Naive thymus-derived CD4-positive, alpha-beta T cell (primary cell): ENCODE measurements at regions not wholly inside any gene's neighbourhood (a gene's known extent, or its start where the extent isn't known, plus 50 kb on each side); places are given as distances from the start of the nearest gene placed in this dataset.
"Not testable (repeated sequence)": the region's sequence is repeated elsewhere in the genome, so short reads cannot be mapped to it uniquely, and the experiment has no call there.

Source experiments
- ATAC-seq: fragments of 150-1000 bp; cut with Tn5 transposase; 2 replicates; pipeline ENCODE4 v1.10.0; 2021; ENCODE audit warnings: mild to moderate bottlenecking, moderate library complexity
- CTCF ChIA-PET: fragments of 350-600 bp; sonication (Branson Sonifier 250); formaldehyde crosslinking; loops from one replicate; lab custom pipeline; 2021; ENCODE audit warnings: antibody characterized with exemption; lab: Charles Lee
- POLR2A ChIA-PET: fragments of 350-600 bp; sonication (Branson Sonifier 250); formaldehyde crosslinking; loops from one replicate; lab custom pipeline; 2021; ENCODE audit warnings: antibody characterized with exemption, inconsistent platforms; lab: Charles Lee
- DNase-seq, 9 donors: peaks; one replicate each; pipeline versions ENCODE4 v3.0.0 to v3.0.0-alpha.2; 2020 to 2022; ENCODE audit warnings: mixed read lengths in 1 of 9
- H3K27ac ChIP-seq: one replicate; pipeline ENCODE4 v1.7.0; 2013; ENCODE audit warnings: mild to moderate bottlenecking, low read depth, low read length, moderate library complexity
- H3K27me3 ChIP-seq, 2 donors: one replicate each; pipeline ENCODE4 v1.7.0; 2013; ENCODE audit warnings: low read length in 2 of 2, mild to moderate bottlenecking in 2 of 2, moderate library complexity in 2 of 2; ENCODE audit not compliant: control insufficient read depth in 2 of 2, insufficient read depth in 2 of 2
- H3K36me3 ChIP-seq, 3 experiments: 1 replicate in 2 of 3; 2 replicates in 1 of 3; pipeline ENCODE4 v1.7.0; 2013; ENCODE audit warnings: low read length in 3 of 3, mild to moderate bottlenecking in 3 of 3, moderate library complexity in 1 of 3; ENCODE audit not compliant: insufficient read depth in 3 of 3, control insufficient read depth in 2 of 3
- H3K4me1 ChIP-seq, 2 donors: one replicate each; pipeline ENCODE4 v1.7.0; 2013; ENCODE audit warnings: low read length in 2 of 2, mild to moderate bottlenecking in 2 of 2, moderate library complexity in 1 of 2; ENCODE audit not compliant: control insufficient read depth in 2 of 2, insufficient read depth in 2 of 2
- H3K4me3 ChIP-seq: 2 replicates; pipeline ENCODE4 v1.7.0; 2013; ENCODE audit warnings: mild to moderate bottlenecking, low read length
- H3K9me3 ChIP-seq, 3 experiments: 1 replicate in 2 of 3; 2 replicates in 1 of 3; pipeline ENCODE4 v1.7.0; 2013; ENCODE audit warnings: low read length in 3 of 3; ENCODE audit not compliant: control insufficient read depth in 2 of 3
- H3K27ac Mint-ChIP-seq, 9 donors: one replicate each; pipeline ENCODE4 v1.8.0; 2020 to 2022; ENCODE audit warnings: mixed read lengths in 9 of 9, mild to moderate bottlenecking in 8 of 9, moderate library complexity in 5 of 9, inconsistent platforms in 2 of 9
- H3K27me3 Mint-ChIP-seq, 5 donors: one replicate each; pipeline ENCODE4 v1.8.0; 2021 to 2022; ENCODE audit warnings: mixed read lengths in 5 of 5, mild to moderate bottlenecking in 1 of 5
- H3K36me3 Mint-ChIP-seq, 5 donors: one replicate each; pipeline ENCODE4 v1.8.0; 2020 to 2022; ENCODE audit warnings: mixed read lengths in 5 of 5, mild to moderate bottlenecking in 3 of 5, inconsistent platforms in 1 of 5
- H3K4me1 Mint-ChIP-seq, 7 donors: one replicate each; pipeline ENCODE4 v1.8.0; 2020 to 2022; ENCODE audit warnings: mixed read lengths in 7 of 7, mild to moderate bottlenecking in 3 of 7, inconsistent platforms in 1 of 7
- H3K4me3 Mint-ChIP-seq, 10 donors: one replicate each; pipeline ENCODE4 v1.8.0; 2020 to 2022; ENCODE audit warnings: mild to moderate bottlenecking in 10 of 10, mixed read lengths in 10 of 10, moderate library complexity in 6 of 10, inconsistent platforms in 2 of 10
- H3K9me3 Mint-ChIP-seq, 11 donors: one replicate each; pipeline ENCODE4 v1.8.0; 2020 to 2022; ENCODE audit warnings: mixed read lengths in 11 of 11, mild to moderate bottlenecking in 4 of 11, inconsistent platforms in 1 of 11, moderate library complexity in 1 of 11
- intact Hi-C, 2 donors: fragments of 100-400 bp; cut with micrococcal nuclease; formaldehyde crosslinking; loops; one replicate each; pipeline ENCODE4 v1.15.1; 2023

GRCh38 chr10:71912431-71912830, 51.8 kb upstream of the CHST3 start:
- intact Hi-C loops, result no loop called here
- Mint-ChIP-seq H3K36me3 (peaks cover 0 to 8% (median 0%) of the 10 kb centered on the region in 5 donors), H3K4me3 (no peak overlapping the region), H3K27me3 (peaks cover 0 to 7% (median 0%) of the 10 kb centered on the region in 5 donors), H3K27ac (peak overlapping the region in 1 of 9 donors; percentile 72), H3K4me1 (peaks cover 0 to 20% (median 14%) of the 10 kb centered on the region in 7 donors), H3K9me3 (peaks cover 0 to 18% (median 4%) of the 10 kb centered on the region in 11 donors)
- no peak overlapping the region for H3K27ac ChIP-seq
- H3K27me3 ChIP-seq, result peaks cover 0 to 3% of the 10 kb centered on the region in 2 donors
- ATAC-seq, result no peak
- no peaks in the 10 kb centered on the region for H3K9me3 ChIP-seq
- no peak for DNase-seq
- H3K4me3 ChIP-seq, result no peak overlapping the region
- CTCF ChIA-PET, result no interaction called here
- no peaks in the 10 kb centered on the region for H3K36me3 ChIP-seq
- POLR2A ChIA-PET, result no interaction called here
- no peaks in the 10 kb centered on the region for H3K4me1 ChIP-seq

DNA sequence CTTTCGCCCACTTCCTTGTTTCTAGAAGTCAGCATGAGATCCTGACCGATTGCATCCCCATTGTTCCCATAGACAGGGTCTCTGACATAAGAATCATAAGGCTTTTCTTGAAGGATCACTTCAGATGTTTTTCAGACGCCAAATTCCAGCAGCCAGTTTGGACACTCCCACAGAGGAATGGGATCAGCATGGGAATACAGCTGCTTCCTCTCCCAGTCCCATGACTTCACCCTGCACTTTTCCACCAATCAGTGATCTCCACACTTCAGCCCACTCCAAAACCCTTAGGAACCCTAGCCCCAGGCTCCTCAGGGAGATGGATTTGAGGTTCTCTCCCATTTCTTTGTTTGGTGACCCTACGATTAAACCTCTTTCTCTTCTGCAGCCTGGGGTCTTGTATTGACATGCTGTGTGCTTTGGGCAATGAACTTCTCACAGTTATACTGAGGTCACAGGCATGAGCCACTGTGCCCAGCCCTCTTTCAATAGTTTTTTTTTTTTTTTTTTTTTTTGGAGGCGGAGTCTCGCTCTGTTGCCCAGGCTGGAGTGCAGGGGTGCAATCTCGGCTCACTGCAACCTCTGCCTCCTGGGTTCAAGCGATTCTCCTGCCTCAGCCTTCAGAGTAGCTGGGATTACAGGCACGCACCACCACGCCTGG, 52.8 kb upstream of the CHST3 start:
- H3K9me3 Mint-ChIP-seq, result peaks cover 0 to 11% (median 2%) of the 10 kb centered on the region in 11 donors
- H3K27me3 Mint-ChIP-seq, result peaks cover 0 to 8% (median 0%) of the 10 kb centered on the region in 5 donors
- peaks cover 0 to 20% (median 14%) of the 10 kb centered on the region in 7 donors for H3K4me1 Mint-ChIP-seq
- Histone ChIP-seq H3K4me3 (no peak overlapping the region), H3K4me1 (no peaks in the 10 kb centered on the region), H3K27me3 (peaks cover 0 to 3% of the 10 kb centered on the region in 2 donors), H3K36me3 (no peaks in the 10 kb centered on the region), H3K9me3 (no peaks in the 10 kb centered on the region), H3K27ac (no peak overlapping the region)
- DNase-seq, result no peak
- H3K4me3 Mint-ChIP-seq, result no peak overlapping the region
- H3K36me3 Mint-ChIP-seq, result peaks cover 0 to 8% (median 0%) of the 10 kb centered on the region in 5 donors
- intact Hi-C loops, result no loop called here
- H3K27ac Mint-ChIP-seq, result no peak overlapping the region
- CTCF ChIA-PET, result interaction anchor here (0.9 kb wide), 1 partner anchor 15 kb away, joined by 4 read pairs; no protein-coding TSS in a partner anchor
- POLR2A ChIA-PET, result interaction anchor here (0.7 kb wide), 1 partner anchor 163 kb away, joined by 3 read pairs; no protein-coding TSS in a partner anchor
- ATAC-seq, result no peak

DNA sequence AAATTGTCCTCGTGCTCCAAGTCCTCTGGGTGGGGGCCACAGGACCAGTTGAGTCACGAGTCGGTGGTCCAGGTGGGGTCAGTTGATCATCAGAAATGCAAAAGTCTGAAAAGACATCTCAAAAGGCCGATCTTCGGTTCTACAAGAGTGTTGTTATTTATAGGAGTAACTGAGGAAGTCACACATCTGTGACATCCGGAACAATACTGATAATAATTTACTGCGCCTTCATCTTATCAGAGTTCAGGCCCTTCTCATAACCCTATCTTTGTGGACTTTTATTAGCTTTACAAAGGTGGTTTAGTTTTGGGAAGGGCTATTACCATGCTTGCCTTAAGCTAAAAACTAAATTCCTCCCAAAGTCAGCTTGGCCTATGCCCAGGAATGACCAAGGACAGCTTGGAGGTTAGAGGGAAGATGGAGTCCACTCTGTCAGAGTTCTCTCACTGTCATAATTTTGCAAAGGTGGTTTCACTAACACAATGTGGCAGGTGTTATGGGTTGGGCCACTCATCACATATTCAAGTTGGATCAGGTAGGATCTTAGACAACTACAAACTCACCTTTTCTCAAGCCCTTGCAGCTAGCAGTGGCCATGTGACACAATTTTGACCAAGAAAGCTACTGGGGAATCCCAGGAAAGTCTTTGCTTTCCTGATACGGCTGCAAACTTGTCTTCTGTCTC, 54.7 kb upstream of the CHST3 start:
- intact Hi-C loops, result no loop called here
- DNase-seq (no peak), ATAC-seq (no peak)
- Mint-ChIP-seq H3K27ac (no peak overlapping the region), H3K9me3 (peaks cover 0 to 9% (median 2%) of the 10 kb centered on the region in 11 donors), H3K4me3 (no peak overlapping the region), H3K27me3 (peaks cover 0 to 8% (median 0%) of the 10 kb centered on the region in 5 donors), H3K4me1 (peaks cover 0 to 20% (median 11%) of the 10 kb centered on the region in 7 donors), H3K36me3 (peaks cover 0 to 8% (median 0%) of the 10 kb centered on the region in 5 donors)
- no peak overlapping the region for H3K27ac ChIP-seq
- peaks cover 0 to 2% of the 10 kb centered on the region in 2 donors for H3K27me3 ChIP-seq
- ChIA-PET CTCF (no interaction called here), POLR2A (interaction anchor here (0.6 kb wide), 1 partner anchor 137 kb away, joined by 3 read pairs; no protein-coding TSS in a partner anchor)
- H3K4me1 ChIP-seq, result no peaks in the 10 kb centered on the region
- no peaks in the 10 kb centered on the region for H3K9me3 ChIP-seq
- H3K36me3 ChIP-seq, result no peaks in the 10 kb centered on the region
- H3K4me3 ChIP-seq, result no peak overlapping the region

DNA sequence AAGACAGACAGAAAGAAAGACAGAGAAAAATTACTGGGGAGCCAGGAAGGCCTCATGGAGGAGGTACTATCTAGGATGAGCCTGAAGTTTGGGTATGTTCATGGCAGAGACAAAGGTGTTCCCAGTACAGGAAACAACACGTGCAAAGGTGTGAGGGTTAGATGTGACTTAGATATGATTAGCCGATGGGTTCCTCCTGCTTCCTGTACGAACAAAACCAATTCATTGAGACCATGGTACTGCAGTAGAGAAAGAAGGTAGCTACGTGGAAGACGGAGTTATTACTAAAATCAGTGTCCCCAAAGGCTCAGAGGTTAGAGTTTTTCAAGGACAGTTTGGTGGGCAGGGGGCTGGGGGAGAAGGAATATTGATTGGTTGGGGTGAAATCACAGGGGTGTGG, 55.2 kb upstream of the CHST3 start:
- Mint-ChIP-seq H3K36me3 (peaks cover 0 to 8% (median 0%) of the 10 kb centered on the region in 5 donors), H3K4me1 (peaks cover 0 to 20% (median 11%) of the 10 kb centered on the region in 7 donors), H3K4me3 (no peak overlapping the region), H3K27me3 (peaks cover 0 to 8% (median 0%) of the 10 kb centered on the region in 5 donors), H3K9me3 (peaks cover 0 to 9% (median 2%) of the 10 kb centered on the region in 11 donors), H3K27ac (peak overlapping the region in 3 of 9 donors; percentile 7 to 45 (median 41))
- ChIA-PET POLR2A (no interaction called here), CTCF (no interaction called here)
- Histone ChIP-seq H3K9me3 (no peaks in the 10 kb centered on the region), H3K27me3 (no peaks in the 10 kb centered on the region), H3K36me3 (no peaks in the 10 kb centered on the region), H3K4me1 (no peaks in the 10 kb centered on the region), H3K4me3 (no peak overlapping the region), H3K27ac (no peak overlapping the region)
- no peak for ATAC-seq
- intact Hi-C loops, result no loop called here
- no peak for DNase-seq

- ChIA-PET CTCF (no interaction called here), POLR2A (no interaction called here)
- H3K27me3 Mint-ChIP-seq, result peaks cover 0 to 8% (median 0%) of the 10 kb centered on the region in 5 donors
- no peak overlapping the region for H3K27ac Mint-ChIP-seq
- ATAC-seq (no peak), DNase-seq (no peak)
- Histone ChIP-seq H3K4me1 (no peaks in the 10 kb centered on the region), H3K9me3 (no peaks in the 10 kb centered on the region), H3K27ac (no peak overlapping the region), H3K36me3 (no peaks in the 10 kb centered on the region), H3K27me3 (no peaks in the 10 kb centered on the region), H3K4me3 (no peak overlapping the region)
- intact Hi-C loops, result no loop called here
- peaks cover 0 to 9% (median 1%) of the 10 kb centered on the region in 11 donors for H3K9me3 Mint-ChIP-seq
- H3K4me3 Mint-ChIP-seq, result no peak overlapping the region
- H3K36me3 Mint-ChIP-seq, result peaks cover 0 to 3% (median 0%) of the 10 kb centered on the region in 5 donors
- H3K4me1 Mint-ChIP-seq, result peaks cover 0 to 16% (median 11%) of the 10 kb centered on the region in 7 donors
These were observed 54.1 kb upstream of the PSAP start for GRCh38 chr10:71905164-71905563.

- H3K36me3 ChIP-seq, H3K27ac Mint-ChIP-seq, H3K27me3 ChIP-seq, H3K9me3 Mint-ChIP-seq, POLR2A ChIA-PET, ATAC-seq, DNase-seq, H3K4me3 Mint-ChIP-seq, H3K27ac ChIP-seq, H3K9me3 ChIP-seq, intact Hi-C loops, H3K4me3 ChIP-seq, H3K36me3 Mint-ChIP-seq, H3K4me1 ChIP-seq, H3K27me3 Mint-ChIP-seq: not testable (repeated sequence)
- CTCF ChIA-PET, result interaction anchor here (0.6 to 1.1 kb wide), 5 partner anchors 12 to 606 kb away, joined by 3 read pairs; no protein-coding TSS in a partner anchor
- peaks cover 0 to 12% (median 2%) of the 10 kb centered on the region in 7 donors for H3K4me1 Mint-ChIP-seq
These were observed 52.7 kb upstream of the PSAP start for GRCh38 chr10:71903636-71904250.
